ENCODE measurements at regions not wholly inside any gene's neighbourhood (a gene's known extent, or its start where the extent isn't known, plus 50 kb on each side); places are given as distances from the start of the nearest gene placed in this dataset.
"Not testable (repeated sequence)": the region's sequence is repeated elsewhere in the genome, so short reads cannot be mapped to it uniquely, and the experiment has no call there.

DNA sequence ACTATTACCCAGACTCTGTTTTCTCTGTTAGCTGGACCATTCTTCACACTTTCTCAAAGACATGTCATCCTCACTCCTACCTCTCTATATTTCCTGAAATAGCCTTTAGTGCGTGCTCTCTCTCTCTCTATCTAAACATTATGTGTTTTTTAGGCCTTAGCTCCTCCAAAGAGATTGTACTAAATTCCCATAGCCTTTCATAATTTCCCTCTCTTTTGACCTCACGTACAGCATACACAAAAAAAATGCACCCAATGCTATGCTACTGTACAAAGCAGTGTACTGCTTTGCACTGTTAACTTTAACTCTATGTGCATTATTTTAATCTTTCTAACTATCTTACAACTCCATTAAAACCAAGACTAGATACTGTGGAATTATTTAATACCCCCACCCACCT is 288.4 kb downstream of the DAD1 start:
- Histone ChIP-seq H3K36me3 (ENCODE audit: insufficient read depth, low read length) (no peaks in the 10 kb centered on the region), H3K9ac (ENCODE audit: insufficient read length) (no peak overlapping the region), H3K27ac (no peak overlapping the region), H3K9me3 (ENCODE audit: low read depth, low read length) (no peaks in the 10 kb centered on the region), H3K4me3 (no peak overlapping the region)
- TF ChIP-seq EZH2 (IDR thresholded peaks at IDR 0.05) (no peak), FOXP2 (optimal IDR thresholded peaks at IDR 0.05; ENCODE audit: control extremely low read depth, extremely low read length, insufficient read depth) (no peak), POLR2AphosphoS5 (IDR thresholded peaks at IDR 0.05; ENCODE audit: borderline replicate concordance, low read depth, low read length) (no peak)
- DNase-seq (ENCODE audit: low read depth, low spot score): no peak

DNA sequence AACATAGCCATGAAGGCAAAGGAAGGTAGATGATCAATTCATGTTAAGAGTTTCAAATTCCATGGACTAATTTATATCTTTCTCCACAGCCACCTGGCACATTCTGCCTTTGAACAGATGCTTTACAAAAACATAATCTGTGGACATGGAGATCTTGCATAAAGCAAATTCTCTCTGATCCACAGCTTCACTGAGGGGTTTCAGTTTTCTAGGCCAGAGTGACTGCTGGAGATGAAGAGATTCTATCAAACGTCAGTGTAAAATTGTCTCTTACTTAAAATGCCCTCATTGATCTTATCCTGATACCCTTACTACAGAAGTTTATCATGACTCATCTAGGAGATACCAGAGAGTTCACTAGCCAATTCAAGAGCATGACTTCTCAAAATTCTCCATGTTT is 291.6 kb downstream of the DAD1 start:
- Histone ChIP-seq H3K9me3 (ENCODE audit: low read depth, low read length) (no peaks in the 10 kb centered on the region), H3K36me3 (ENCODE audit: insufficient read depth, low read length) (no peaks in the 10 kb centered on the region), H3K27ac (no peak overlapping the region), H3K9ac (ENCODE audit: insufficient read length) (no peak overlapping the region), H3K4me3 (no peak overlapping the region)
- DNase-seq (ENCODE audit: low read depth, low spot score): no peak
- TF ChIP-seq POLR2AphosphoS5 (IDR thresholded peaks at IDR 0.05; ENCODE audit: borderline replicate concordance, low read depth, low read length) (no peak), FOXP2 (optimal IDR thresholded peaks at IDR 0.05; ENCODE audit: control extremely low read depth, extremely low read length, insufficient read depth) (no peak), EZH2 (IDR thresholded peaks at IDR 0.05) (no peak)

GRCh38 chr14:22296722-22297121 is 292.3 kb downstream of the DAD1 start:
- no peaks in the 10 kb centered on the region for H3K36me3 ChIP-seq (ENCODE audit: insufficient read depth, low read length)
- H3K9me3 ChIP-seq (ENCODE audit: low read depth, low read length): no peaks in the 10 kb centered on the region
- no peak overlapping the region for H3K4me3 ChIP-seq
- no peak for TF ChIP-seq POLR2AphosphoS5 (IDR thresholded peaks at IDR 0.05; ENCODE audit: borderline replicate concordance, low read depth, low read length)
- TF ChIP-seq FOXP2 (optimal IDR thresholded peaks at IDR 0.05; ENCODE audit: control extremely low read depth, extremely low read length, insufficient read depth): no peak
- TF ChIP-seq EZH2 (IDR thresholded peaks at IDR 0.05): no peak
- no peak overlapping the region for H3K9ac ChIP-seq (ENCODE audit: insufficient read length)
- no peak overlapping the region for H3K27ac ChIP-seq
- DNase-seq (ENCODE audit: low read depth, low spot score): no peak

GRCh38 chr14:22296088-22296487 is 292.9 kb downstream of the DAD1 start:
- H3K9ac ChIP-seq (ENCODE audit: insufficient read length): no peak overlapping the region
- DNase-seq (ENCODE audit: low read depth, low spot score): no peak
- TF ChIP-seq EZH2 (IDR thresholded peaks at IDR 0.05): no peak
- no peak for TF ChIP-seq FOXP2 (optimal IDR thresholded peaks at IDR 0.05; ENCODE audit: control extremely low read depth, extremely low read length, insufficient read depth)
- no peak for TF ChIP-seq POLR2AphosphoS5 (IDR thresholded peaks at IDR 0.05; ENCODE audit: borderline replicate concordance, low read depth, low read length)
- no peaks in the 10 kb centered on the region for H3K36me3 ChIP-seq (ENCODE audit: insufficient read depth, low read length)
- H3K9me3 ChIP-seq (ENCODE audit: low read depth, low read length): no peaks in the 10 kb centered on the region
- no peak overlapping the region for H3K4me3 ChIP-seq
- no peak overlapping the region for H3K27ac ChIP-seq

GRCh38 chr14:22291406-22291805 is 297.6 kb downstream of the DAD1 start:
- Histone ChIP-seq H3K4me3 (no peak overlapping the region), H3K36me3 (ENCODE audit: insufficient read depth, low read length) (no peaks in the 10 kb centered on the region), H3K27ac (no peak overlapping the region), H3K9me3 (ENCODE audit: low read depth, low read length) (no peaks in the 10 kb centered on the region), H3K9ac (ENCODE audit: insufficient read length) (no peak overlapping the region)
- no peak for DNase-seq (ENCODE audit: low read depth, low spot score)
- no peak for TF ChIP-seq POLR2AphosphoS5 (IDR thresholded peaks at IDR 0.05; ENCODE audit: borderline replicate concordance, low read depth, low read length)
- TF ChIP-seq FOXP2 (optimal IDR thresholded peaks at IDR 0.05; ENCODE audit: control extremely low read depth, extremely low read length, insufficient read depth): no peak
- no peak for TF ChIP-seq EZH2 (IDR thresholded peaks at IDR 0.05)

GRCh38 chr14:22289570-22289969 is 299.5 kb downstream of the DAD1 start:
- Histone ChIP-seq H3K27ac (no peak overlapping the region), H3K36me3 (ENCODE audit: insufficient read depth, low read length) (no peaks in the 10 kb centered on the region)

GRCh38 chr14:22285991-22286390 is 303.0 kb downstream of the DAD1 start:
- Histone ChIP-seq H3K9ac (ENCODE audit: insufficient read length) (no peak overlapping the region), H3K9me3 (ENCODE audit: low read depth, low read length) (no peaks in the 10 kb centered on the region), H3K4me3 (no peak overlapping the region), H3K27ac (no peak overlapping the region), H3K36me3 (ENCODE audit: insufficient read depth, low read length) (no peaks in the 10 kb centered on the region)
- no peak for DNase-seq (ENCODE audit: low read depth, low spot score)
- no peak for TF ChIP-seq FOXP2 (optimal IDR thresholded peaks at IDR 0.05; ENCODE audit: control extremely low read depth, extremely low read length, insufficient read depth)
- no peak for TF ChIP-seq EZH2 (IDR thresholded peaks at IDR 0.05)
- no peak for TF ChIP-seq POLR2AphosphoS5 (IDR thresholded peaks at IDR 0.05; ENCODE audit: borderline replicate concordance, low read depth, low read length)

More at GRCh38 chr14:22289570-22289969, 299.5 kb downstream of the DAD1 start:
- no peak for DNase-seq (ENCODE audit: low read depth, low spot score)
- H3K4me3 ChIP-seq: no peak overlapping the region
- no peak for TF ChIP-seq FOXP2 (optimal IDR thresholded peaks at IDR 0.05; ENCODE audit: control extremely low read depth, extremely low read length, insufficient read depth)
- no peak overlapping the region for H3K9ac ChIP-seq (ENCODE audit: insufficient read length)
- H3K9me3 ChIP-seq (ENCODE audit: low read depth, low read length): no peaks in the 10 kb centered on the region

DNA sequence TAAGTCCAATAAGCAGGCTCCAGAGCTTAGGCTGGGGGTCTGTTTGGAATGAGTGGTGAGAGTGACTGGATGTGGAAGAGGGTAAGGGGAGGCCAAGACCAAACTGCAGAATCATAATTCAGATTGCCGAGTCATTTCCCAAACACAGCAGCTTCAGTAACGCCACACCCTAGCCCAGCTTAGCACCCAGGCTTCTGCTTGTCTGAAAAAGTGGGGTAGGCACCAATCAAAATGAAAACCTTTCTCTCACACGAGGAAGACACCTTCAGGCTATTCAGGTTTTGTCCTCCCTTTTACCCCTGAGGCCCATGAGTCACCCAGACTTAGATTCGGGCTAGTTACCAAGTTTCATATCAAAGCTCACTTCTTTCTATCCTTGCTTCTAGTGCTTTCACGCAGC is 306.1 kb downstream of the DAD1 start:
- H3K9me3 ChIP-seq (ENCODE audit: low read depth, low read length): no peaks in the 10 kb centered on the region
- H3K9ac ChIP-seq (ENCODE audit: insufficient read length): no peak overlapping the region
- H3K36me3 ChIP-seq (ENCODE audit: insufficient read depth, low read length): no peaks in the 10 kb centered on the region
- DNase-seq (ENCODE audit: low read depth, low spot score): no peak
- H3K27ac ChIP-seq: peak overlapping the region; percentile 10; the same call in 1 of the 2 replicates
- H3K4me3 ChIP-seq: no peak overlapping the region
- no peak for TF ChIP-seq FOXP2 (optimal IDR thresholded peaks at IDR 0.05; ENCODE audit: control extremely low read depth, extremely low read length, insufficient read depth)
- TF ChIP-seq EZH2 (IDR thresholded peaks at IDR 0.05): no peak
- no peak for TF ChIP-seq POLR2AphosphoS5 (IDR thresholded peaks at IDR 0.05; ENCODE audit: borderline replicate concordance, low read depth, low read length)

DNA sequence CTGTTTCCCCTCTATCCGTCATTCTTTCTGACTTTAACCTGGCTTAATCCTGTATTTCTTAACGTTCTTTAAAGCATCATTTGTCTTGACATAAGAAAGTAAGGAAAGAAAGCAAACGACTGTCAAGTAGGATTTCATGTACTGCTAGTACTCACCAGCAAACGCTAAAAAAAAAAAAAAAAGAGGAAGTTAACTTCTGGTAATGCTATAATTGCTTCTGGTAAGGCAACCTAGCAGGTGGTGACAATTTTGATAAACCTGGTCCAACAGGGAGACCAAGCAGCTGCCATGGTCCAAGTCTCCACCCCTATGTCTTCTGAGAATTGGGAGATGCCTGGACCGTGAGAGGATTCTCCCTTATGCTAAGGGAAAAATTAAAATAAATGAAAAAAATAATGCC is 306.6 kb downstream of the DAD1 start:
- DNase-seq (ENCODE audit: low read depth, low spot score): no peak
- no peak for TF ChIP-seq POLR2AphosphoS5 (IDR thresholded peaks at IDR 0.05; ENCODE audit: borderline replicate concordance, low read depth, low read length)
- TF ChIP-seq EZH2 (IDR thresholded peaks at IDR 0.05): no peak
- TF ChIP-seq FOXP2 (optimal IDR thresholded peaks at IDR 0.05; ENCODE audit: control extremely low read depth, extremely low read length, insufficient read depth): no peak
- Histone ChIP-seq H3K36me3 (ENCODE audit: insufficient read depth, low read length) (no peaks in the 10 kb centered on the region), H3K9me3 (ENCODE audit: low read depth, low read length) (no peaks in the 10 kb centered on the region), H3K27ac (peak overlapping the region; percentile 10; the same call in 1 of the 2 replicates), H3K4me3 (no peak overlapping the region), H3K9ac (ENCODE audit: insufficient read length) (no peak overlapping the region)

GRCh38 chr14:22281447-22281874 is 307.6 kb downstream of the DAD1 start:
- H3K27ac ChIP-seq; H3K36me3 ChIP-seq (ENCODE audit: insufficient read depth, low read length); H3K4me3 ChIP-seq; H3K9me3 ChIP-seq (ENCODE audit: low read depth, low read length); H3K9ac ChIP-seq (ENCODE audit: insufficient read length); DNase-seq (ENCODE audit: low read depth, low spot score): not testable (repeated sequence)

Measured in SK-N-MC (cell line).